Hematopoietic multipotent progenitor cell treated with erythropoietin and hydrocortisone succinate and interleukin-3 and kit ligand, for 8 days (in vitro differentiated cells): ENCODE measurements at regions not wholly inside any gene's neighbourhood (a gene's known extent, or its start where the extent isn't known, plus 50 kb on each side); places are given as distances from the start of the nearest gene placed in this dataset.

Experiments used
- DNase-seq: peaks from one replicate; pipeline ENCODE4 v3.0.0-alpha.2; 2015

GRCh38 chr3:135755330-135756105 lies 210.0 kb upstream of the PPP2R3A start:
- no peak for DNase-seq

- DNase-seq = no peak
Measured at GRCh38 chr3:135756106-135756668, 209.3 kb upstream of the PPP2R3A start.

DNA sequence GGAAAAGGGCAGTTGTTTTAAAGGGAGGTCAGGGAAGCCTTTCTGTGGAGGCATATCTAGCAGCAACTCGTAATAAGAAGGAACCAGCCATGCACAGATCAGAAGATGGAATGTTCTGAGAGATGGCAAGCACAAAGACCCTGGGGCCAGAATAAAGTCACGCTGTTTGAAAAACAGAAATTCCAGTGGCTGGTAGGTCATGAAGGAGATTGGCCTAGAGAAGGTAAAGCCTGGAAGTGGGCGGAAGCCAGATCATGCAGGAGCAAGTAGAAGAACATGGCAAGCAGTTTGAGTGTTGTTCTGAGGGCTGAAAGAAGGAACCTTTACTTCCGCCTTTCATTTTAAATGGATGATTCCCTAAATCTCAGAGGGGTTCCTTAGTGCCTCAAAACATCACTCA lies 208.1 kb upstream of the PPP2R3A start:
- DNase-seq = no peak

GRCh38 chr3:135758961-135759360 lies 206.6 kb upstream of the PPP2R3A start:
- DNase-seq = no peak

GRCh38 chr3:135759651-135760050 lies 205.9 kb upstream of the PPP2R3A start:
- no peak for DNase-seq

DNA sequence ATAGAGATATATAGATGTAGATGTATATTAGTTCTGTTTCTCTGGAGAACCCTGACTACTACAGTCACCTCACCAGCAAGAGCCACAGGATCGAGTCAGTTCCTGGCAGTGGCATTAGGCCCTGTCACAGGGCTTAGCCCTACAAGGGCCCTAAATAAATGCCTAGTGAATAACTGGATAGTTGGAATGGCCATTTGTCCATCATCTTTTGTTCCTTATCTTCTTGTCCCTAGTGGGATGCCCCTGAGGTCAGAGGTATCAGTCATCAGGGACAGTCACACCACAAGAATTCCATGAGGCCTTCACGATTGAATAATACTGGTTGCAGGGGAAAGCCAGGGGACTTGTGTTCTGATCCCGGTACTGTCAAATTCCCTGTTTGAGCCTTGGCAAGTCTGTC lies 204.9 kb upstream of the PPP2R3A start:
- no peak for DNase-seq

DNA sequence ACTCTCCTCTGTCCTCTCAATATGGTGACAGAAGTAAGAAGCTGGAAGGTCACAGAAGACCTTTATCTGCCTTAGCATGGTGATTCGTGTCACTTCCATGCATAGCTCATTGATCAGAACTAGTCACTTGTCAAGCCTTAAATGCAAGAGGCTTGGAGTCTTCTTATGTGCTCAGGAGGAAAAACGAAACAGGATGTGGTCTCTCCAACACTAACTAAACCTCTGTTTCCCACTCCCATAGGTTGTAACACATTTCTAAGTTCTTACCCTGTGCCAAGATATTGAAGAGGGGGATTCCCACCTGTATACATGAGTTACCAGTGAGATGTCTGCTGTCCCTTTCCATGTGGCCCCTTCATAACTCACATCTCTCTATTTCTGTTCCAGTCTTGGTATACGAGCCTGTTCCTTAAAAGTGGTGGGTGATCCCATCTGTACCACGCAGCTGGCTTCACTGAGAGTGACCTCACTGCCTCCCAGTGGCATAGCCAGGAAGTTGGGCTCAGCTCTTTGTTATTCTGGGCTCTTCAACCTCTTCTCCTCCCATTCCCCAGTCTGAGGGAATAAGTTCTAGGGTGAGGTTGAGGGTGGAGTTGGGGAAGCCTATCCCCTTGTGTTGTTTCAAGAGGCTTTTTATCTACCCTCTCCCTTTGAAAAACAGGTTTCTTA lies 203.2 kb upstream of the PPP2R3A start:
- DNase-seq = no peak

DNA sequence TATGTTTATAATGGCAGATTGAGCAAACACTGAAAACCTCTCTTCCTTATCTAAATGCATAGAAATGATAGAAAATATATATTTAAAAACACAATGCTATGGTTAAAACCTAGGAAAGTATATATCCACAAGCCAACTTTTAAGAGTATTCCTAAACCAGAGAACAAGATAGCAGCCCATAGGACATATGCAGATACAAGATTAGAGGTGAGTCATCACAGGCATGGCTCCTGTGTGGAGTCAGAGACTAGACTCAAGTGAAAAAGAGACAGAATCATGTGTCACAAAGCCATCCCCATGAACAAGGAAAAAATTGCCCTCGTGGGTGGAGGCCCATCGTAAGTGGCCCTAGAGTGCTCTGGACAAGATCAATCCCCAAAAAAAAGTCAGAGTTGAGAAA lies 199.4 kb upstream of the PPP2R3A start:
- DNase-seq = peak; percentile 5

- no peak for DNase-seq
Measured at GRCh38 chr3:135771760-135772159, 193.8 kb upstream of the PPP2R3A start.

GRCh38 chr3:135779024-135779423 lies 186.5 kb upstream of the PPP2R3A start:
- DNase-seq = no peak

DNA sequence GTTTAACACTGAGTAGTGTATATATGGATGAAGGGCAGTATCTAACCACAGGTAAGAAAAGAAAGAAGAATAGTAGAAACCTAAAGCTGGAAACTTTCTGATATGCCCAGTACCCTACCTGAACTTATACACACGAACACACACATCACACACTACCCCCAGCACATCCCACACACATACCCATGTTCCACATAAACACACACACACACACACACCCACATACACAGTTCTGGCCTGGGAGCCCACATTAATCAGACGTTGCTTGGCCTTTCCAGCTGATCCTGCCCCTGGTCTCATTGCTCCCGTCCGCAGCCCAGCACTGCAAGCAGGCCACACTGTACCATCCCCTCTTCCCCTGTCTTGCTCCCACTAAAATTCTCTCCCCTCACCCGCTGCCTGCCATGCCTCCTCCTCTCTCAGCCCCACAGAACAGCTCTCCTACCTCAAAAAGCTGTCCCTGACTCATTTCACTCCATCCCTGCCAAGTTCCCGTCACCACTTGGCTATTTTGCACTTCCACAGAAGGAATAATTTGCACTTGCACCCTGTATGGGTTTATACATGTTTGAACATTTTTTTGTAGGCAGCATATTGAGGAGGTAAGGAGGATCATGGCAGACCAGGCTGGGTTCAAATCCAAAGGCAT lies 185.8 kb upstream of the PPP2R3A start:
- no peak for DNase-seq

DNA sequence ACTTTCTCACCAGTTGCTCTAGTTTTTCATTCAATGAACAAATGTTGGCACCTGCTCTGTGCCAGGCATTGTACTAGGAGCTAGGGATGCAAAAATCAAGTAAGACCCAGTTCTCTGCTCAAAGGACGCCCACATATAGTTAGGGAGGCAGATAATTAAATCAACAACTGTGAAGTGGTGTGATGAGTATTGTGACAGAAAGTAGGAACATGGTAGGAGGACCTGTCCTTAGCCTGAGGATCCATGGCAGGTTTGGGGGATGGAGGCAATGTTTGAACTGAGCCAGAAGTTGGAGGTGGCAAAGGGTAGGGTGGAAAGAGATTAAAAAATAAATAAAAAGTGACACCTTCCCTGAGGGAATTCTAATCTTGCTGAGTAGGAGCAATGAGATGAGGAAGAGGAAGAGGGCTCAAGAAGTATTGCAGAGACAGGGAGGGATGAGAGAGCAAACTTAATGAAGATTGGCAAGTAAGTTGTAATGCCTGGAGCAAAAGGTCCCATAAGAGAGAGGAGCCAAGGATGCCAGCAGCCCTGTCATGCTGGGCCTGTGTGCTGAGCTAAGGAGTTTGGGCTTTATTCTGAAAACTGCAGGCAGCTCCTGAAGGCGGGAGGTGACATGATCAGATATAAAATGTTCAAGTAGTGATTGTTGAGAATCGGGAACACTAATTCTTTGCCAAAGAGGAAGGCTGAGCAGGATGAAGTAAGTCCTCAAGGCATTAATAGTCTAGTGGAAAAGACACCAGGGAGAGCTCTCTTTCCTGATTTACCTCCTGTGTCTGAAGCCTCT lies 184.3 kb upstream of the PPP2R3A start:
- no peak for DNase-seq

- no peak for DNase-seq
Measured at GRCh38 chr3:135784557-135784956, 181.0 kb upstream of the PPP2R3A start.

DNA sequence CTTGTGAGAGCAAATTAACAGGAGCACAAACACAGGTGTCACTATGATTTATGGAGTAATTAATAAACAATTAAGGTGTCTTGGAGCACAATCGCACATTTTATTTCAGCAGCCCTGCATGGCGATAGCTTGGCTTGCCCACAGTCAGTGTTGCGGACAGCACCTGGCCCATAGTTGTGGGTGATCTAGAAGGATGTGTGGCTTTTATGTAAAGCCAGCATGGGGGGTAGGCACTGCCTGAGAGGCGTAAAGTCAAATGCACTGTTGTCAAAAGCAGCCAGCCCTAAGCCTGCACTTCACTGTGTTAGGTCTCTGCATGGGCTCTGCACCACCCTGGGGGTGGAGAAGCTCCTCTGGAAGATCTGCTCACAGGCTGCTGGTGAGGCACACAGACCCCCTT lies 177.4 kb upstream of the PPP2R3A start:
- DNase-seq = no peak

DNA sequence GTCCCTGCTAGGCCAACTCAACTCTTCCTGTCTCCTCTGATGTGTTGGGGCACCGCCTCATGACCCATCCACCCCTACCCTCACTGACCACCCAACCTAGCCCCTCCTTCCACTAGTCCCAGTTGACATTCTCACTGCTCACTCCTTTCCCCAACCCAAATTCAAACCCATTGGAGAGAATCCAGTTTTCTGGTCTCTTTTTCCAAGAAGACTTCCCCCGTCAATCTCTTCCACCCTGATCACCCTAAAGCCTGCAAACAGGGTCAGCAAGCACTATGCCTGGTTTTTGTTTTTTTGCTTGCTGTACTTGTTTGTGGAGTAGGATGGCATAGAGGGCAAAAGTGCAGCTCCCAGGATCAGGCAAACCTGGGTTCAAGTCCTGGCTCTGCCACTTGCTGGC lies 176.6 kb upstream of the PPP2R3A start:
- no peak for DNase-seq

- no peak for DNase-seq
Measured at GRCh38 chr3:135792174-135792573, 173.4 kb upstream of the PPP2R3A start.

DNA sequence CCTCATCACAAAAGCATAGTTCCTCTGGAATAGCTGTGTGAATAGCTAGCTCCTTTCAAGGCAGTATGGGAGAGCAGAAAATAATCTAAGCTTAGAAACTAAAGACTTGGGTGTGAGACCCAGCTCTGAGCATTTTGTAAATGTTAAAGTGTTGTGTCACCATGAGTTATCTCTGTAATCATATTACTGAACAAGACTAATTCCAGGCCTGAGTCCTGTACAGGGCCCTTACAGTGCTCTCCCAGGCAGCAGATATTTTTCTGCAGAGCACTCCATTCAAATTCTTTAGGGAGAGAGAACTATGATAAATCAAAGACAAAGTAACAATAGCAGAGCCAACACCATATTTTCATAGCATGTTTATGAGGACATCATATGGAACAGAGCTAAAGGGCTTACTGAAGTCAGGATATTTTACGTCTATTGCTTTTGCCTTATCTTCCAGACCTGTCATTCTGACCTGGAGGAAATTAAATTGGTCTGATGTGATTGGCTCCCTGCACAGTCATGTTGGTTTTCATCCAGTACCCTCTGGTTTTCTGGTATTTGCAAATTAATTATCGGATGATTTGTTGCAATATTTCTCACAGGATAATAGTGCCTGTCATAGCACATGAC lies 172.6 kb upstream of the PPP2R3A start:
- DNase-seq = no peak

DNA sequence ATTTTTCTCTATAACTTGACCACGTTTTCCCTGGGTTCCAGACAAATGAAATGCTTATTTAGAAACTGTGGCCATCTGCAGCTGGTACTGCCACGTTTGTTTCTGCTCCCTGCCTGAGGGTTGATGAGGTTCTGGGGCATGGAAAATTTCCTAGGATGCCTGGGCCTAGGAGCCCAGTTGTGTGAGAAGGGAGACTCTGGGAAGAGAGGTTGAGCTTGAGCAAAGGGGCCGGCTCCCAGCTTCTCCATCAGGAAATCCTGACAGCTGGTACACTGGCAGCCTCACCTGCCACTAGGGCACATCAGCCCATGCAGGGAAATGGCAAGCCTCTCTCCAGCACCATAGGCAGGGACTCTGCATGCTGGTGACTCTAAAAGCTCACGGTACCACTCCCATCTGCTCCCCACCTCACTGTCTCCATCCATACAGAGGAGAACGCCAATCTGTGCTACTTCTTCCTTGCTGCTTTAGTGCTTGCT lies 165.4 kb upstream of the PPP2R3A start:
- no peak for DNase-seq

GRCh38 chr3:135801018-135801417 lies 164.5 kb upstream of the PPP2R3A start:
- DNase-seq = no peak

DNA sequence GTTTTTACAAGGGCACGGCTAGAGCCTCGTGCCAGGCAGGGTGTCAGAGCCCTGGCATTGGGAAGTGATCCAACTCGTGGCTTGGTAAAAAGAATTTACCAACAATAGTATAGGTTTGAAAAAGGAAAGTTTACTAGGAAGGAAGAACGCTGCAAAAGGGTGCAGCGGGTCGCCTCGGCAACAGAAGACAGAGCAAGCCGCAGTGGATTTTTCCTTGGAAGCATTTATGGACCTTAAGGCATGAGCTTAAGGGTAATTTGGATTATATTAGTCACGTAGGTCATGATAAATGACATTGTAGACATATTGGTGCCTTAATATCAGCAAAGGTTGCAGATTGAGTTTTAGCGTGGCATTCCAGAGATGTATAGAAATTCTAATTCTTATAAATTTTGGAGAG lies 163.4 kb upstream of the PPP2R3A start:
- no peak for DNase-seq

GRCh38 chr3:135803028-135803692 lies 162.4 kb upstream of the PPP2R3A start:
- no peak for DNase-seq

DNA sequence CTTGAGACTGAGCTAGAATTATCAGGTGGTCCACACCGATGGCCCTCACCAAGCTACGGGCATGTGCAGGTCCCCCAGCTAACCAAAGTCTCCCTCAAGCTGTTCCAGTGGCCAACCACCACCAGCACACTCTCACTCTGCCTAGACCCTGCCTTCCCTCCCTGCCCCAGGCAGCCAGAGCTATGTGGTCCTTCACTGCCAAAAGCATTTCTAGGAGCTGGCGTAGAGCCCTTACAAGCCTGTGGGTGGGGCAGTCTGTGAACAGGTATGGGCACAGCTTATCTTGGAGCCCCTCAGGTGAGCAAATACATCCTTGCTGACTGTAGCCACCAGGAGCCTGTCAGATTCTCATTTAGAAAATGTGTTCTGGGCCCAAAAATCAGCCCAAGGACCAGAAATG lies 159.8 kb upstream of the PPP2R3A start:
- no peak for DNase-seq
